GM18868 (cell line): ENCODE measurements at regions not wholly inside any gene's neighbourhood (a gene's known extent, or its start where the extent isn't known, plus 50 kb on each side); places are given as distances from the start of the nearest gene placed in this dataset.

Source experiments
- ATAC-seq: cut with Tn5 transposase; IDR thresholded peaks from one replicate; pipeline ENCODE4 v1.9.1; 2021; ENCODE audit warnings: mild to moderate bottlenecking, moderate library complexity; ENCODE audit not compliant: unreplicated experiment

- no peak for ATAC-seq
These were observed 339.8 kb upstream of the LINC00305 start for GRCh38 chr18:64488698-64489097.

DNA sequence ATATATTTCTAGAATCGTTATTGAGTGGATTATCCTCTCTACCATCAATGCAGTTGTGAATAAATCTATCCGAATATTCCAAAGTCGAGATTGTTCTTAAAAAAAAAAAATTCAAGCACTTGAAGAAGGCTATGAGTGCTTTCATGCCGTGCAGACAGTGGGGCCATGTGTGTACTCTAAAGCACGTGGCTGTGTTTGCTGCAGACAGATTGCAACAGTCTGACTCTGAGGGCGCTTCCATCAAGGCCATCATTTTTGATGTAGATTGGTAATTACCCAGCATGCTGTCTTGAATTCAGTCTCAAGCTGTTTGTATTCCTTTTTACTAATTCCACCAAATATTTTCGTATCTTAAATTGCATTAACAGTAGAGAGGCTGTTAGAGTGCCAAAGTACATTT is 325.9 kb upstream of the LINC00305 start:
- no peak for ATAC-seq

GRCh38 chr18:64474255-64474654 is 325.4 kb upstream of the LINC00305 start:
- ATAC-seq = no peak

GRCh38 chr18:64449434-64449833 is 300.5 kb upstream of the LINC00305 start:
- no peak for ATAC-seq

GRCh38 chr18:64444819-64445218 is 295.9 kb upstream of the LINC00305 start:
- ATAC-seq = no peak

DNA sequence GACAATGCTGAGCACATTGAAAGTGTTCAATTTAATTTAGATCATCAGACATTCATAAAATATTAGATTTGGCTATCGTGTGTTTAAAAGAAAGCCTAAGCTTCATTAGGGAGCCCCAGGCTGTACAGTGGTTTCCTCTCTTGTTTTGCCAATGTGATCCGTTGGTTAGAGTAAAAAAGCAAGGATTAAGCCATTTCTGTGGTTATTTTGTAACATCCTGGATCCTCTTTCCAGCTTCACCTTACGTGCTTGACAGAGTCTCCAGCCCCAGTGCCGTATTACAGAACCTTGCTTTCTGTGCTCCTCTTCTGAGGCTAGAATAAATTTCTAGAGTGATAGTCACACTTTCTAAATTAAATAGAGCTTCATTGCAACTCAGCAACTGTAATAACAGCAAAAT is 289.3 kb upstream of the LINC00305 start:
- ATAC-seq = no peak

DNA sequence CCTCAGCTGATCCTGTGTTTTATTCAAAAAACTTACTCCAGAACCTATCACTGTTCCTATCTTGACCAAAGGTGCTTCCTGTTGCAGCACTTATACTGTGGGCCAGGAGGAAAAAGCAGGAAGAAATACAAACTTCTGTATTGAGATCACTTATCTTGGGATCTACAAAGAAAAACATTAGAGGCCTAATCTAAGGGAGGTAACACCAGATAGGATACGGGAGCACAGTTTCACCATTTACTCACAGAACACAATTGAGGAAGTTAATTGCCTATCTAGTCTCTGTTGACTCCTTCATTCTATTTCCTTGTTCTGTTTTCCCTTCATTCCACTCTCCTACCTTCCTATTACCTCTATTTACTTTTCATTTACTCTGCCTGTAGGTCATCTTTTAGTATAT is 287.2 kb upstream of the LINC00305 start:
- no peak for ATAC-seq

DNA sequence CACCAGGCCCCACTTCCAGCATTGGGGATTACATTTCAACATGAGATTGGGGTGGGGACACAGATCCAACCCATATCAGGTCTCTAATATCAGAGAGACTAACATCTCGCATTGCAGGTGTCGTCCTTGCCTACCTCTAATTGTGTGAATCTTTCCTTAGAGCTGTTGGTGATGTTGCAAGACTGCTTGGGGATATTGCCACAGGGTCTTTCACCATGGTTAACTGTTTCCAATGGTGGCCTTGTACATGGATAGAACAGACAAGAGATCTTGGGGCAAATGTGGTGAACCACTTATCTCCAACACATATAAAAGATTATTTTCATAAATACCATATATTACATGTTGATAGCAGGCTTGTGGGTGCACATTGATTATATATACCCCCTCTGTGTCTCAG is 270.3 kb upstream of the LINC00305 start:
- no peak for ATAC-seq

- no peak for ATAC-seq
These were observed 268.1 kb upstream of the LINC00305 start for GRCh38 chr18:64416990-64417389.

- no peak for ATAC-seq
These were observed 266.3 kb upstream of the LINC00305 start for GRCh38 chr18:64415218-64415617.

GRCh38 chr18:64410685-64411084 is 261.8 kb upstream of the LINC00305 start:
- no peak for ATAC-seq

GRCh38 chr18:64409511-64409910 is 260.6 kb upstream of the LINC00305 start:
- ATAC-seq = peak; percentile 68

GRCh38 chr18:64407606-64408005 is 258.7 kb upstream of the LINC00305 start:
- no peak for ATAC-seq

DNA sequence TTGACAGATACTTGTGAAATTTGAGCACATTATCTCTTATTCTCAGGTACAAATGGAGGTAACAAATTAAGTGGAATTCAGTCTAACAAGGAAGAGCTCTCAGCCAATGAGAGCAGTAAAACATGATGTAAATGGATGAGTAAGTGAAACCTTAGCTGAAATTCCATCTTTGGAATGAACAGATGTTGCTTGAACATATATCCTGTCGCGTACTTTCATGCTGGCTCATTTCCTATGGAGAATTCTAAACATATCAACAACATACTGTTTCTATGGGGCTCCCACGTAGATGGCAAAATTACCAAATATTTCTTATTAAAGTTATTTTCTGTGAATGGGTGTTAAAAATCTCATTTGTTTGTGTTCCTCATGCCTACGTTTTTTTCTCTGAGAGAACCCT is 256.3 kb upstream of the LINC00305 start:
- ATAC-seq = no peak

- ATAC-seq = peak; percentile 90
These were observed 255.1 kb upstream of the LINC00305 start for GRCh38 chr18:64403784-64404503.

DNA sequence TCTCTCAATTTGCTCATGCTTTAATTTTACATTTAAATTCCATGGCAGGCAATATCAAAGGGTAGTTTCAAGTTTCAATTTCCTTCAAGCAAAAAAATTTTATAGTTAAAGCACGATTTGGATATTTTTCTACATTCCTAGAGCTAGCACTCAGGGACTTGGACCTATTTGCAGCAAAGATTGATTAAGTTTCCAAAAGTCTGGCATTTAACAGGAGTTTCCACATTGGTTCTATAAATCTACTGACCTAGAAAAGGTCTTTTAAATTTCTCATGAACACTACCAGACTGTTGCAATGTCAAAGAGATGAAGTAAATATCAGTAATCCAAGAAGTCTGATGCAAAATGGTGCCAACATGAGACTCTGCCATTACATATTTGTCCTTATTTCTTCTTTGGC is 253.7 kb upstream of the LINC00305 start:
- ATAC-seq = no peak

DNA sequence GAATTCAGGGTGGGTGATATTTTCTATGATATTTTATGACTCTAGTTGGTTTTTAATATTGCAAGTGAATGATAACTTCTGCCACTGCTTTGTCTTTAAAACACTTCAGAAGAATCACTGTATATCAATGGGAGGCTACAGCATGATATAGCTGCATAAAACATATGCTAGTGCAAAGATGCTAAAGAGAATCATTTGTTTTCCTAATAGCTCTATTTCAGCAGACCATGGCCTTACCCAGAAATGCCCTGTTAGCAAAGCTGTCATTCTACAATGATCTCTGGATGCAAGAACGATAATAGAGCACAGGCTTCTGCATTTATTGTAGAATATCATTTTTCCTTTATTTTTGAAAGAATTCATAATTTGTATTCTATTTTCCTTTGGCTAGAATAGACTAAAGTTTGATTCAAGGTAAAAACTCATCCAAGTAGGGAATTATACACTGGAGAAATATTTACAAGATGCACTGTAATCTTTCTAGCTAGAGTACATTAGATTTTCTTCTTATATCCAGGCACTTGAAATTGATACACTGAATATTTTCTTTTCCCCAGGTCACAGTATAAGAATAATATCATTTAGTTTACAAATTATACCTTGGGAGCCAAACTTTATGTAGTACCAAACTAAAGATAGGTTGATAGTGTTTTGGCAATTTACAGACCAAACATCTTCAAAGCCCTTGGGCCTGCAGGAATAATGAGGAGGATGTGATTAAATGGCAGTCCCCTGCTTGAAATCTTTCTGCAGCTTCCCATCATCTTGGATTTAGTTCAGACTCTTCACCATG is 252.6 kb upstream of the LINC00305 start:
- no peak for ATAC-seq

GRCh38 chr18:64399566-64399965 is 250.7 kb upstream of the LINC00305 start:
- ATAC-seq = no peak

GRCh38 chr18:64398320-64398719 is 249.4 kb upstream of the LINC00305 start:
- ATAC-seq = peak; percentile 85

DNA sequence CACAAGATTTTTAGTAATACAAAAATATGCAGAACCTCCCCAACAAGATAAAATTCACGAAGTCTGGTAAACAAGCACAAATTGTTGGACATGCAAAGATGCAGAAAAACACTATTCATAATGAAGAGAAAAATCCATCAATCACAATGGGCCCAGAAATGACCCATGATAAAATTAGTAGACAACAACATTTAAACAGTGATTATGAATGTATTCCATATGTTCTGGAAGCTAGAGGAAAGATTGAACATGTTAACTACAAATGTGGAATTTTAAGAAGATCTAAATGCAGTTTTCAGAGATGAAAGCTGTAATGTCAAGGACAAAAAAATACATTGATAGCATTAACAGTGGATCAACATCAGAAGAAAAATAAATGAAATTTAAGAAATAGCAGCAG is 243.3 kb upstream of the LINC00305 start:
- ATAC-seq = no peak

DNA sequence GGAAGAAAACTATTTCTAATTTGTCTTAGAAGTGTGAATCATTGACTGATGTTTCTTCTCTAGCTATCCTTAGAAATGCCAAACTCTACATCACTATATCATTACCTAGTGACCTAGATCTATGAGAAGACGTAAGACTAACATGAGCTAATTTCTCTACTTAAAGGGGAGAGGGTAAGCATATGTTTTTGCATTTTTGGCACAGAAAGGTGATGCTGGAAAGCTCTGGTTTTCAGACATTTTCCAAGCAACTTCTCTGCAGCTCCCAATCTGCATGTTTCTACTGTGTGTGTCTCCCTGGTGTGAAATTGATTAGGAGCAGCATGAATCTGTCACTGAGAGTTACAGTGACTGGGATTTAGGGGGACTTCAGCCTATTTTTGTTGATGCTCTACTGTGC is 235.2 kb upstream of the LINC00305 start:
- ATAC-seq = no peak

GRCh38 chr18:64380117-64380516 is 231.2 kb upstream of the LINC00305 start:
- ATAC-seq = peak; percentile 100
